ENCODE measurements at regions not wholly inside any gene's neighbourhood (a gene's known extent, or its start where the extent isn't known, plus 50 kb on each side); places are given as distances from the start of the nearest gene placed in this dataset.
"Not testable (repeated sequence)": the region's sequence is repeated elsewhere in the genome, so short reads cannot be mapped to it uniquely, and the experiment has no call there.

DNA sequence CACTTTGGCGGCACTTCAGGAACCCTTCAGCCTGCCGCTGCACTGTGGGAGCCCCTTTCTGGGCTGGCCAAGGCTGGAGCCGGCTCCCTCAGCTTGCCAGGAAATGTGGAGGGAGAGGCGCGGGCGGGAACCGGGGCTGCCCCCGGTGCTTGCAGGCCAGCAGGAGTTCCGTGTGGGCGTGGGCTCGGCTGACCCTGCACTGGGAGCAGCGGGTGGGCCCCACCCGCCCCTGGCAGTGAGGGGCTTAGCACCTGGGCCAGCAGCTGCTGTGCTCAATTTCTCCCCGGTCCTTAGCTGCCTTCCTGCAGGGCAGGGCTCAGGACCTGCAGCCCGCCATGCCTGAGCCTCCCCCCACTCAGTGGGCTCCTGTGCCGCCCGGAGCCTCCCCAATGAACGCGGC lies 196.8 kb upstream of the ADAMTS3 start:
- TF ChIP-seq CTCF (IDR thresholded peaks at IDR 0.05 in 4 of 5, conservative IDR thresholded peaks at IDR 0.05 in 1 of 5); POLR2A (IDR thresholded peaks at IDR 0.05): not testable (repeated sequence)

All from gastrocnemius medialis (tissue), 4 donors.